ENCODE measurements at regions not wholly inside any gene's neighbourhood (a gene's known extent, or its start where the extent isn't known, plus 50 kb on each side); places are given as distances from the start of the nearest gene placed in this dataset.

- TF ChIP-seq CTCF (IDR thresholded peaks at IDR 0.05) (no peak), POLR2A (IDR thresholded peaks at IDR 0.05) (no peak)
These were observed 263.3 kb downstream of the MYCN start for GRCh38 chr2:16203691-16204090.

Data from thyroid gland (tissue), 4 donors.